Epithelial cell of proximal tubule (primary cell): ENCODE measurements at regions not wholly inside any gene's neighbourhood (a gene's known extent, or its start where the extent isn't known, plus 50 kb on each side); places are given as distances from the start of the nearest gene placed in this dataset.

Experiments
- DNase-seq: peaks from one replicate; pipeline ENCODE4 v3.0.0-alpha.2; 2011; ENCODE audit warnings: low read depth
- H3K4me3 ChIP-seq: 2 replicates; pipeline ENCODE4 v1.5.1; 2011; ENCODE audit warnings: low read depth, mild to moderate bottlenecking, low read length
- CTCF ChIP-seq: conservative IDR thresholded peaks from 2 replicates; pipeline ENCODE4 v1.5.1; 2012; ENCODE audit warnings: low read depth, mild to moderate bottlenecking, low read length

GRCh38 chr21:27614231-27614630 lies 647.3 kb upstream of the ADAMTS5 start:
- no peak for TF ChIP-seq CTCF
- no peak overlapping the region for H3K4me3 ChIP-seq
- no peak for DNase-seq

GRCh38 chr21:27606422-27606821 lies 639.5 kb upstream of the ADAMTS5 start:
- DNase-seq: no peak

GRCh38 chr21:27596196-27596595 lies 629.3 kb upstream of the ADAMTS5 start:
- TF ChIP-seq CTCF: no peak
- no peak for DNase-seq
- no peak overlapping the region for H3K4me3 ChIP-seq

More at GRCh38 chr21:27606422-27606821, 639.5 kb upstream of the ADAMTS5 start:
- no peak overlapping the region for H3K4me3 ChIP-seq
- TF ChIP-seq CTCF: no peak

- no peak for DNase-seq
- no peak for TF ChIP-seq CTCF
Measured at GRCh38 chr21:27595716-27596115, 628.8 kb upstream of the ADAMTS5 start.

GRCh38 chr21:27590271-27590670 lies 623.4 kb upstream of the ADAMTS5 start:
- H3K4me3 ChIP-seq: no peak overlapping the region
- no peak for TF ChIP-seq CTCF
- DNase-seq: no peak

More at GRCh38 chr21:27595716-27596115, 628.8 kb upstream of the ADAMTS5 start:
- no peak overlapping the region for H3K4me3 ChIP-seq

GRCh38 chr21:27589781-27590180 lies 622.9 kb upstream of the ADAMTS5 start:
- TF ChIP-seq CTCF: no peak
- no peak for DNase-seq
- no peak overlapping the region for H3K4me3 ChIP-seq

GRCh38 chr21:27586986-27587385 lies 620.1 kb upstream of the ADAMTS5 start:
- DNase-seq: no peak
- TF ChIP-seq CTCF: no peak
- no peak overlapping the region for H3K4me3 ChIP-seq
